Ovary (tissue), 3 donors: ENCODE measurements at regions not wholly inside any gene's neighbourhood (a gene's known extent, or its start where the extent isn't known, plus 50 kb on each side); places are given as distances from the start of the nearest gene placed in this dataset.
"Not testable (repeated sequence)": the region's sequence is repeated elsewhere in the genome, so short reads cannot be mapped to it uniquely, and the experiment has no call there.

Experiments used
- EP300 ChIP-seq: sonication (generic); formaldehyde crosslinking; IDR thresholded peaks from one replicate; pipeline ENCODE4 v1.6.1; 2017; ENCODE audit warnings: antibody characterized with exemption
- POLR2A ChIP-seq: fragments of 450-650 bp; IDR thresholded peaks from one replicate; pipeline ENCODE4 v1.6.1; 2017; ENCODE audit warnings: antibody characterized with exemption, mild to moderate bottlenecking, moderate library complexity
- TF ChIP-seq, protein P1 (sequence below), 3 donors: fragments of 450-650 bp in 2 of 3; fragments of 200-600 bp in 1 of 3; IDR thresholded peaks; one replicate each; pipeline versions ENCODE4 v1.5.1 to v1.8.0; 2016 to 2022; ENCODE audit warnings: antibody characterized with exemption in 3 of 3, mild to moderate bottlenecking in 1 of 3
- donor health status: DM: no; HTN: no; CAD: no.

- TF ChIP-seq, protein P1, sequence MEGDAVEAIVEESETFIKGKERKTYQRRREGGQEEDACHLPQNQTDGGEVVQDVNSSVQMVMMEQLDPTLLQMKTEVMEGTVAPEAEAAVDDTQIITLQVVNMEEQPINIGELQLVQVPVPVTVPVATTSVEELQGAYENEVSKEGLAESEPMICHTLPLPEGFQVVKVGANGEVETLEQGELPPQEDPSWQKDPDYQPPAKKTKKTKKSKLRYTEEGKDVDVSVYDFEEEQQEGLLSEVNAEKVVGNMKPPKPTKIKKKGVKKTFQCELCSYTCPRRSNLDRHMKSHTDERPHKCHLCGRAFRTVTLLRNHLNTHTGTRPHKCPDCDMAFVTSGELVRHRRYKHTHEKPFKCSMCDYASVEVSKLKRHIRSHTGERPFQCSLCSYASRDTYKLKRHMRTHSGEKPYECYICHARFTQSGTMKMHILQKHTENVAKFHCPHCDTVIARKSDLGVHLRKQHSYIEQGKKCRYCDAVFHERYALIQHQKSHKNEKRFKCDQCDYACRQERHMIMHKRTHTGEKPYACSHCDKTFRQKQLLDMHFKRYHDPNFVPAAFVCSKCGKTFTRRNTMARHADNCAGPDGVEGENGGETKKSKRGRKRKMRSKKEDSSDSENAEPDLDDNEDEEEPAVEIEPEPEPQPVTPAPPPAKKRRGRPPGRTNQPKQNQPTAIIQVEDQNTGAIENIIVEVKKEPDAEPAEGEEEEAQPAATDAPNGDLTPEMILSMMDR (IDR thresholded peaks at IDR 0.05) = not testable (repeated sequence)
- TF ChIP-seq POLR2A, EP300: not testable (repeated sequence)
Measured at GRCh38 chr12:9515925-9516324, 91.8 kb downstream of the KLRB1 start.
